Stomach (tissue), 8 donors: ENCODE measurements at regions not wholly inside any gene's neighbourhood (a gene's known extent, or its start where the extent isn't known, plus 50 kb on each side); places are given as distances from the start of the nearest gene placed in this dataset.

Experiments
- DNase-seq, 2 donors: peaks; one replicate each; pipeline versions ENCODE4 v3.0.0 to v3.0.0-alpha.2; 2013 to 2019
- H3K27ac ChIP-seq, 5 donors: fragments of 200-600 bp in 4 of 5; sonication (generic) in 4 of 5; one replicate each; pipeline ENCODE4 v1.5.1; 2013 to 2019; ENCODE audit warnings: mild to moderate bottlenecking in 1 of 5, moderate library complexity in 1 of 5
- H3K27me3 ChIP-seq, 3 donors: fragments of 200-600 bp; sonication (generic); one replicate each; pipeline ENCODE4 v1.5.1; 2017 to 2019; ENCODE audit warnings: mixed run types in 1 of 3
- H3K36me3 ChIP-seq, 4 donors: fragments of 200-600 bp; sonication (generic); 1 replicate in 3 of 4; 2 replicates in 1 of 4; pipeline ENCODE4 v1.5.1; 2016 to 2019
- H3K4me1 ChIP-seq, 4 donors: fragments of 200-600 bp; sonication (generic); one replicate each; pipeline ENCODE4 v1.5.1; 2016 to 2019
- H3K4me3 ChIP-seq, 4 donors: fragments of 200-600 bp; sonication (generic) in 3 of 4; one replicate each; pipeline ENCODE4 v1.5.1; 2016 to 2019; ENCODE audit warnings: mild to moderate bottlenecking in 1 of 4
- H3K9me3 ChIP-seq, 4 donors: fragments of 200-600 bp; sonication (generic); one replicate each; pipeline ENCODE4 v1.5.1; 2016 to 2019
- CTCF ChIP-seq, 7 experiments: fragments of 450-650 bp in 4 of 7; fragments of 200-600 bp in 3 of 7; sonication (generic) in 3 of 7; IDR thresholded peaks; one replicate each; pipeline ENCODE4 v1.5.1; 2016 to 2019; ENCODE audit warnings: antibody characterized with exemption in 7 of 7, control low read depth in 2 of 7, mild to moderate bottlenecking in 1 of 7
- EP300 ChIP-seq: sonication (generic); formaldehyde crosslinking; IDR thresholded peaks from one replicate; pipeline ENCODE4 v1.6.1; 2017; ENCODE audit warnings: antibody characterized with exemption
- POLR2A ChIP-seq, 4 donors: fragments of 450-650 bp; IDR thresholded peaks; one replicate each; pipeline ENCODE4 v1.6.1; 2016; ENCODE audit warnings: antibody characterized with exemption in 4 of 4, control low read depth in 2 of 4, mild to moderate bottlenecking in 1 of 4, moderate library complexity in 1 of 4
- POLR2AphosphoS5 ChIP-seq, 3 donors: sonication (generic); formaldehyde crosslinking; IDR thresholded peaks; one replicate each; pipeline ENCODE4 v1.6.1; 2016; ENCODE audit warnings: antibody characterized with exemption in 3 of 3
- WGBS, 5 donors: extraction: QIAGEN DNeasy Blood & Tissue Kit in 3 of 5; methylation state at CpG; one replicate each; pipeline versions ENCODE4 v1.1.5 to v1.1.7; 2013 to 2018; 5-methylcytosine and 5-hydroxymethylcytosine counted together
- intact Hi-C: fragments of 100-400 bp; cut with DNase I; formaldehyde crosslinking; loops from one replicate; pipeline ENCODE4 v1.15.1; 2023; ENCODE audit warnings: low total_unique reads
- donor health status: healthy with polysubstance abuse.
- donor health status: Bipolar disorder and iron deficiency.
- donor health status: healthy.

- TF ChIP-seq EP300: no peak
- no peak for TF ChIP-seq POLR2A (IDR thresholded peaks at IDR 0.05)
- TF ChIP-seq POLR2AphosphoS5 (IDR thresholded peaks at IDR 0.05): no peak
- TF ChIP-seq CTCF (IDR thresholded peaks at IDR 0.05): no peak
- 49 to 92% (median 69%) methylated on average over 3 of the region's 3 CpGs for WGBS, 5 donors
- H3K9me3 ChIP-seq: peaks cover 0 to 6% (median 5%) of the 10 kb centered on the region in 4 donors
These were observed 411.6 kb upstream of the BCHE start for GRCh38 chr3:166248784-166249183.

GRCh38 chr3:166243511-166243910 is 406.3 kb upstream of the BCHE start:
- Histone ChIP-seq H3K4me3 (no peak overlapping the region), H3K27me3 (no peaks in the 10 kb centered on the region), H3K36me3 (no peaks in the 10 kb centered on the region), H3K4me1 (no peaks in the 10 kb centered on the region), H3K9me3 (peaks cover 0 to 5% (median 2%) of the 10 kb centered on the region in 4 donors), H3K27ac (no peak overlapping the region)
- intact Hi-C loops: no loop called here
- TF ChIP-seq EP300 (no peak), CTCF (IDR thresholded peaks at IDR 0.05) (no peak), POLR2AphosphoS5 (IDR thresholded peaks at IDR 0.05) (no peak), POLR2A (IDR thresholded peaks at IDR 0.05) (no peak)
- DNase-seq: no peak

More at GRCh38 chr3:166248784-166249183, 411.6 kb upstream of the BCHE start:
- H3K4me3 ChIP-seq: no peak overlapping the region
- H3K27ac ChIP-seq: no peak overlapping the region
- no peaks in the 10 kb centered on the region for H3K36me3 ChIP-seq
- H3K4me1 ChIP-seq: no peaks in the 10 kb centered on the region
- no peaks in the 10 kb centered on the region for H3K27me3 ChIP-seq
- intact Hi-C loops: no loop called here
- DNase-seq: no peak

- no peaks in the 10 kb centered on the region for H3K36me3 ChIP-seq
- WGBS, 5 donors: 75 to 95% (median 84%) methylated on average over 3 of the region's 3 CpGs
- DNase-seq: no peak
- no peaks in the 10 kb centered on the region for H3K27me3 ChIP-seq
- TF ChIP-seq CTCF (IDR thresholded peaks at IDR 0.05) (no peak), POLR2A (IDR thresholded peaks at IDR 0.05) (no peak), EP300 (no peak), POLR2AphosphoS5 (IDR thresholded peaks at IDR 0.05) (no peak)
- H3K9me3 ChIP-seq: peaks cover 0 to 6% (median 0%) of the 10 kb centered on the region in 4 donors
- no peak overlapping the region for H3K27ac ChIP-seq
- intact Hi-C loops: no loop called here
- no peaks in the 10 kb centered on the region for H3K4me1 ChIP-seq
- H3K4me3 ChIP-seq: no peak overlapping the region
These were observed 385.9 kb upstream of the BCHE start for GRCh38 chr3:166223120-166223519.

GRCh38 chr3:166211451-166211850 is 374.2 kb upstream of the BCHE start:
- Histone ChIP-seq H3K4me3 (no peak overlapping the region), H3K36me3 (no peaks in the 10 kb centered on the region), H3K4me1 (no peaks in the 10 kb centered on the region), H3K9me3 (peaks cover 0 to 3% (median 0%) of the 10 kb centered on the region in 4 donors), H3K27me3 (no peaks in the 10 kb centered on the region), H3K27ac (no peak overlapping the region)
- intact Hi-C loops: no loop called here
- no peak for TF ChIP-seq CTCF (IDR thresholded peaks at IDR 0.05)
- TF ChIP-seq POLR2AphosphoS5 (IDR thresholded peaks at IDR 0.05): no peak
- TF ChIP-seq EP300: no peak
- TF ChIP-seq POLR2A (IDR thresholded peaks at IDR 0.05): no peak
- WGBS, 5 donors: 76 to 90% (median 79%) methylated on average over 4 of the region's 4 CpGs
- no peak for DNase-seq
